ENCODE measurements at regions not wholly inside any gene's neighbourhood (a gene's known extent, or its start where the extent isn't known, plus 50 kb on each side); places are given as distances from the start of the nearest gene placed in this dataset.
"Not testable (repeated sequence)": the region's sequence is repeated elsewhere in the genome, so short reads cannot be mapped to it uniquely, and the experiment has no call there.

GRCh38 chr15:92796161-92796611 lies 103.9 kb upstream of the CHD2 start:
- no peak overlapping the region for H3K27ac Mint-ChIP-seq
- no peak for DNase-seq (ENCODE audit: low spot score in 2 of 2, unreplicated experiment in 2 of 2)
- H3K27me3 Mint-ChIP-seq (ENCODE audit: low read depth), result no peaks in the 10 kb centered on the region
- peaks cover 4% of the 10 kb centered on the region for H3K4me1 Mint-ChIP-seq
- H3K4me3 Mint-ChIP-seq, result no peak overlapping the region
- TF ChIP-seq, protein P1, sequence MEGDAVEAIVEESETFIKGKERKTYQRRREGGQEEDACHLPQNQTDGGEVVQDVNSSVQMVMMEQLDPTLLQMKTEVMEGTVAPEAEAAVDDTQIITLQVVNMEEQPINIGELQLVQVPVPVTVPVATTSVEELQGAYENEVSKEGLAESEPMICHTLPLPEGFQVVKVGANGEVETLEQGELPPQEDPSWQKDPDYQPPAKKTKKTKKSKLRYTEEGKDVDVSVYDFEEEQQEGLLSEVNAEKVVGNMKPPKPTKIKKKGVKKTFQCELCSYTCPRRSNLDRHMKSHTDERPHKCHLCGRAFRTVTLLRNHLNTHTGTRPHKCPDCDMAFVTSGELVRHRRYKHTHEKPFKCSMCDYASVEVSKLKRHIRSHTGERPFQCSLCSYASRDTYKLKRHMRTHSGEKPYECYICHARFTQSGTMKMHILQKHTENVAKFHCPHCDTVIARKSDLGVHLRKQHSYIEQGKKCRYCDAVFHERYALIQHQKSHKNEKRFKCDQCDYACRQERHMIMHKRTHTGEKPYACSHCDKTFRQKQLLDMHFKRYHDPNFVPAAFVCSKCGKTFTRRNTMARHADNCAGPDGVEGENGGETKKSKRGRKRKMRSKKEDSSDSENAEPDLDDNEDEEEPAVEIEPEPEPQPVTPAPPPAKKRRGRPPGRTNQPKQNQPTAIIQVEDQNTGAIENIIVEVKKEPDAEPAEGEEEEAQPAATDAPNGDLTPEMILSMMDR (IDR thresholded peaks at IDR 0.05; ENCODE audit: unreplicated experiment), result no peak
- no peaks in the 10 kb centered on the region for H3K9me3 Mint-ChIP-seq
- H3K36me3 Mint-ChIP-seq, result peaks cover 2% of the 10 kb centered on the region

DNA sequence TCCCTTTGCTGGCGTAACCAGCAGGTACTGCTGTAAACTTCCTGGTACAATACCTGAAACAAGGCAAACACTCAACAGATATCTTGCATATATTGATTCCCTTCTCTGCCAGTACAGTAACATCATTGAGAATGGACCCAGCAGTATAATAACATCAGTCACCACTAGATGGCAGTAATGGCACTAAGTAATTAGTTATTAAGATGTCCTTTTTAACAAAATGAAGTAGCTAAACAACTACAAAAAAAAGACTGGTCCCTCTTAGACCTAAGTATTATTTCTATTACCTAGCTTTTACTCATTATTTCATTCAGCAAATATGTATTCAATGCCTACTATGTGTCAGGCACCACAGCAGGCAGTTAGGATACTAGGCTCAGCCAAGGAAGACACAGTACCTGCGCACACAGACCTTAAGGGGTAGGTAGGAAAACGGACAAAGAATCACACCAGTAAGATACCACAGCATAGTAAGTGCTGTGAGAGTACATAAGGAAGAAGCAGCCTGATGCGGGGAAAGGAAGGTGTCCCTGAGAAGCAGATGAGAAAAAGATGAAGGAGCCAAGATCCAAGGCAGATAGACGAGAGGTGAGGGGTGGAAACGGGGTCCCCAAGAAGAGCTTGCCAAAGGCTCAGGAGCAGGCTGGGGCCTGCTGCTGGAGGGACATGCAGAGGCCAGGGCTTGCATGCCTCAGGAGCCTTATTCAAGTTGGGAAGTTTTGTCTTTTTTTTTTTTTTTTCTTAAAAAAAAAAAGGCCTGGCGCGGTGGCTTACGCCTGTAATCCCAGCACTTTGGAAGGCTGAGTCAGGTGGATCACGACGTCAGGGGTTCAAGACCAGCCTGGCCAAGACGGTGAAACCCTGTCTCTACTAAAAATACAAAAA lies 102.7 kb upstream of the CHD2 start:
- no peaks in the 10 kb centered on the region for H3K9me3 Mint-ChIP-seq
- H3K27me3 Mint-ChIP-seq (ENCODE audit: low read depth), result no peaks in the 10 kb centered on the region
- H3K4me3 Mint-ChIP-seq, result no peak overlapping the region
- no peak for DNase-seq (ENCODE audit: low spot score in 2 of 2, unreplicated experiment in 2 of 2)
- TF ChIP-seq, protein P1 (IDR thresholded peaks at IDR 0.05; ENCODE audit: unreplicated experiment), result peak; percentile 85
- peak overlapping the region; percentile 89 for H3K27ac Mint-ChIP-seq
- H3K36me3 Mint-ChIP-seq, result peaks cover 2% of the 10 kb centered on the region
- H3K4me1 Mint-ChIP-seq, result peaks cover 7% of the 10 kb centered on the region

DNA sequence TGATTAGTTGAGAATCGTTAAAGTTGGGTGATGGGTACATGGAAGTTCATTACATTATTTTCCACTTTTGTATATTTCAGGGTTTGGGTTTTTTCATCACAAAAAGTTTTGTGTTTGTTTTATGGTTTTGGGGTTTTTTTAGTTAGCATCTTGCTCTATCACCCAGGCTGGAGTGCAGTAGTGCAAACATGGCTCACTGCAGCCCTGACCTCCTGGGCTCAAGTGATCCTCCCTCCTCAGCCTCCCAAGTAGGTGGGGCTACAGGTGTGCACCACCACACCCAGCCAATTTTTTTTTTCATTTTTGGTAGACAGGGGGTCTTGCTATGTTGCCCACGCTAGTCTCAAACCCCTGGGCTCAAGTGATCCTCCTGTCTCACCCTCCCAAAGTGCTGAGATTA lies 100.1 kb upstream of the CHD2 start:
- Mint-ChIP-seq H3K4me3 (no peak overlapping the region), H3K27ac (no peak overlapping the region), H3K36me3 (peaks cover 2% of the 10 kb centered on the region), H3K9me3 (no peaks in the 10 kb centered on the region), H3K4me1 (peaks cover 7% of the 10 kb centered on the region), H3K27me3 (ENCODE audit: low read depth) (no peaks in the 10 kb centered on the region)
- DNase-seq (ENCODE audit: low spot score in 2 of 2, unreplicated experiment in 2 of 2), result no peak
- TF ChIP-seq, protein P1 (IDR thresholded peaks at IDR 0.05; ENCODE audit: unreplicated experiment), result no peak

DNA sequence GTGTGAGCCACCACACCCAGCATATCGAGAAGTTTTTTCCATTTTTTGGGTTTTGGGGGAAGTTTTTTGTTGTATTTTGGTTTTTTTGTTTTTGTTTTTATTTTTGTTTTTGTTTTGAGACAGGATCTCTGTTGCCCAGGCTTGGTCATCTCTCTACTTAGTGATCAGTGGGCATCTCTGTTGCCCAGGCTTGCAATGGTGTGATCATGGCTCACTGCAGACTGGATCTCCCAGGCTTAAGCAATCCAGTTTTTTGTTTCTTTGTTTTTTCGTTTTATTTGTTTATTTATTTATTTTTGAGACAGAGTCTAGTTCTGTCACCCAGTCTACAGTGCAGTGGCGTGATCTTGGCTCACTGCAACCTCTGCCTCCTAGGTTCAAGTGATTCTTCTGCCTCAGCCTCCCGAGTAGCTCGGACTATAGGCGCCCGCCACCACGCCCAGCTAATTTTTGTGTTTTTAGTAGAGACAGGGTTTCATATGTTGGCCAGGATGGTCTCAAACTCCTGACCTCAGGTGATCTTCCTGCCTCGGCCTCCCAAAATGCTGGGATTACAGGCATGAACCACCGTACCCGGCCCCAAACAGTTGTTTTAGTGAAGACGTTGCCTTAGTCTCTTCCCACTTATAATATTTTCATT lies 99.6 kb upstream of the CHD2 start:
- not testable (repeated sequence) for H3K27ac Mint-ChIP-seq; H3K36me3 Mint-ChIP-seq; H3K9me3 Mint-ChIP-seq; DNase-seq (ENCODE audit: low spot score in 2 of 2, unreplicated experiment in 2 of 2); H3K4me1 Mint-ChIP-seq; H3K27me3 Mint-ChIP-seq (ENCODE audit: low read depth); H3K4me3 Mint-ChIP-seq

DNA sequence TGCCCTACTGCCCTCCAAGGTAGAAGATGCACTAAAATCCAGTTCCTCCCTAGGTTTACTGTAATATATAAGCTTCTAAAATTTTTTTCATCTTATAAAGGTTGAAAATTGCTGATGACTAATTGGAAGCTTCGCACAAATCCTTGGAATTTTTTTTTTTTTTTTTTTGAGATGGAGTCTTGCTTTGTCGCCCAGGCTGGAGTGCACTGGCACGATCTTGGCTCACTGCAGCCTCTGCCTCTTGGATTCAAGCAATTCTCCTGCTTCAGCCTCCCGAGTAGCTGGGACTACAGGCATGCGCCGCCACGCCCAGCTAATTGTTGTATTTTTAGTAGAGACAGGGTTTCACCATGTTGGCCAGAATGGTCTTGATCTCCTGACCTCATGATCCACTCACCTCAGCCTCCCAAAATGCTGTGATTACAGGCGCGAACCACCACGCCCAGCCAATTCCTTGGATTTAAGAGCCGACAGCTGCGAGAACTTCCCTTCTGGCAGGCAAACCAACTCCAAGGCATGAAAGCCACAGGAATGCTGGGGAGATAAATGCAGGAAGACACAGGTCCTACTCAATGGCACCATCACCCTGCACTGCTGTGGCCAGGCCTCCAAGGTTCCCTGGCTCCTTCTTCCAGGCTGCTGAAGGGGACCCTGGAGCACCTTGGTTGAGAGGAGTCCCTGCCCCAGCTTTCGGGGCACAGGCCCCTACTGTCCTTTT lies 98.9 kb upstream of the CHD2 start:
- not testable (repeated sequence) for H3K4me3 Mint-ChIP-seq; H3K4me1 Mint-ChIP-seq; DNase-seq (ENCODE audit: low spot score in 2 of 2, unreplicated experiment in 2 of 2); H3K9me3 Mint-ChIP-seq; H3K36me3 Mint-ChIP-seq; H3K27me3 Mint-ChIP-seq (ENCODE audit: low read depth)
- H3K27ac Mint-ChIP-seq, result peak overlapping the region; percentile 22

DNA sequence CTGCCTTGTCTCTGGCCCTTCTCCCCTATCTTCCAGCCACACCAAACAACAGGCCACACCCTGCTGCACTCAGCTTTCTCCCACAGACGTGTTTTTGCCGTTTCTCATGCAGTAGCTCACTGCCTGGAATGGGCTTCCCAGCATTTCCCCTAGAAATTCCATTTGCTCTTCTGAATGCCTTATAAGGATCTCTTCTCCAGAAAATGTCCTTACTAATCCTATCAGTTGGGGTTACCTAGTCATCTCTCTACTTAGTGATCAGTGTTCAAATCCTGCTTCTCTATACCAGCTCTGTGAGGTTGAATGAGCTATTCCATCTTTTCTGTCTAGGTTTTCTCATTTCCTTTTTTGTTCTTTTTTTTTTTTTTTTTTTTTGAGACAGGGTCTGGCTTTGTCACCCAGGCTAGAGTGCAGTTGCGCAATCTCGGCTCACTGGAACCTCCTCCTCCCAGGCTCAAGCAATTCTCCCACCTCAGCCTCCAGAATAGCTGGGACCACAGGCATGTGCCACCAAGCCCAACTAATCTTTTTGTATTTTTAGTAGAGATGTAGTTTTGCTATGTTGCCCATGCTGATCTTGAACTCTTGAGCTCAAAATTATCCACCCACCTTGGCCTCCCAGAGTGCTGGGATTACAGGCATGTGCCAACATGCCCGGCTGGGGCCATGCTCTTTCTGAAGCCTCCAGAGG lies 98.2 kb upstream of the CHD2 start:
- Mint-ChIP-seq H3K9me3 (peaks cover 4% of the 10 kb centered on the region), H3K4me3 (no peak overlapping the region), H3K27ac (peak overlapping the region; percentile 22), H3K36me3 (peaks cover 4% of the 10 kb centered on the region), H3K4me1 (peaks cover 7% of the 10 kb centered on the region), H3K27me3 (ENCODE audit: low read depth) (no peaks in the 10 kb centered on the region)
- no peak for DNase-seq (ENCODE audit: low spot score in 2 of 2, unreplicated experiment in 2 of 2)
- TF ChIP-seq, protein P1 (IDR thresholded peaks at IDR 0.05; ENCODE audit: unreplicated experiment), result no peak

Data from mesothelial cell of epicardium (in vitro differentiated cells).